ENCODE measurements at regions not wholly inside any gene's neighbourhood (a gene's known extent, or its start where the extent isn't known, plus 50 kb on each side); places are given as distances from the start of the nearest gene placed in this dataset.

DNA sequence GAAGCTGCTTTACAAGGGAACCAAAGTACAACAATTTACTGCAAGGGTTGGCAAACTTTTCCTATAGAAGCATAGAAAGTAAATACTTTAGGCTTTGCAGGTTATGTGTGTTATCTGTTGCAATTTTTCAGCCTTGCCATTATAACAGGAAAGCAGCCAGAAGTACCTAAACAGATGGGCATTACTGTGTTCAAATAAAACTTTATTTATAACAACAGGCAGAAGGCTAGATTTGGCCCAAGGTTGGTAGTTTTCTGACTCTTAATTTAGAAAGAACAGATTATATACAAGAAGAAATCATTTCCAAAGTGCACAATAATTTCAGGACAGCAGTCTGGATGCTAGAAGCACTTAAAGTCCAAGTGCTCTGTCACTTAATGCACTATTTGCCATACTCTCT, 307.1 kb downstream of the ANKRD7 start:
- H3K4me3 ChIP-seq (ENCODE audit: low read depth, low read length), result no peak overlapping the region
- TF ChIP-seq, protein P1, sequence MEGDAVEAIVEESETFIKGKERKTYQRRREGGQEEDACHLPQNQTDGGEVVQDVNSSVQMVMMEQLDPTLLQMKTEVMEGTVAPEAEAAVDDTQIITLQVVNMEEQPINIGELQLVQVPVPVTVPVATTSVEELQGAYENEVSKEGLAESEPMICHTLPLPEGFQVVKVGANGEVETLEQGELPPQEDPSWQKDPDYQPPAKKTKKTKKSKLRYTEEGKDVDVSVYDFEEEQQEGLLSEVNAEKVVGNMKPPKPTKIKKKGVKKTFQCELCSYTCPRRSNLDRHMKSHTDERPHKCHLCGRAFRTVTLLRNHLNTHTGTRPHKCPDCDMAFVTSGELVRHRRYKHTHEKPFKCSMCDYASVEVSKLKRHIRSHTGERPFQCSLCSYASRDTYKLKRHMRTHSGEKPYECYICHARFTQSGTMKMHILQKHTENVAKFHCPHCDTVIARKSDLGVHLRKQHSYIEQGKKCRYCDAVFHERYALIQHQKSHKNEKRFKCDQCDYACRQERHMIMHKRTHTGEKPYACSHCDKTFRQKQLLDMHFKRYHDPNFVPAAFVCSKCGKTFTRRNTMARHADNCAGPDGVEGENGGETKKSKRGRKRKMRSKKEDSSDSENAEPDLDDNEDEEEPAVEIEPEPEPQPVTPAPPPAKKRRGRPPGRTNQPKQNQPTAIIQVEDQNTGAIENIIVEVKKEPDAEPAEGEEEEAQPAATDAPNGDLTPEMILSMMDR (IDR thresholded peaks at IDR 0.05; ENCODE audit: low read depth, low read length), result no peak

DNA sequence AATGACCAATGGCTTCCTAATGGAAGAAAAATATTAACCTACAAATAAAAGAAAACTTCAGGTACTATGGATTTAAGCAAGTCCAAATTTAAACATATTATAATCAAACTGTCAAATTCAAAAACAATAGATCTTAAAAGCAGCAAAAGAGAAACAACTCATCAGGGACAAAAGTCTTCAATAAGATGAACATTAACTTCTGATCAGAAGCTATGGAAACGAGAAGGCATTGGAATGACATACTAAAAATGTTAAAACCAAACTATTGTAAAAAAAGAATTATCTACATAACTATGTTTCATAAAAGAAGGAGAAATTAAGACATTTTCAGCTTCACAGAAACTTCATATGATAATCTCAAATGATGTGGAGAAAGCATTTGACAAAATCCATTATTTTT, 334.7 kb downstream of the ANKRD7 start:
- TF ChIP-seq, protein P1 (IDR thresholded peaks at IDR 0.05; ENCODE audit: low read depth, low read length), result no peak
- H3K4me3 ChIP-seq (ENCODE audit: low read depth, low read length), result no peak overlapping the region

DNA sequence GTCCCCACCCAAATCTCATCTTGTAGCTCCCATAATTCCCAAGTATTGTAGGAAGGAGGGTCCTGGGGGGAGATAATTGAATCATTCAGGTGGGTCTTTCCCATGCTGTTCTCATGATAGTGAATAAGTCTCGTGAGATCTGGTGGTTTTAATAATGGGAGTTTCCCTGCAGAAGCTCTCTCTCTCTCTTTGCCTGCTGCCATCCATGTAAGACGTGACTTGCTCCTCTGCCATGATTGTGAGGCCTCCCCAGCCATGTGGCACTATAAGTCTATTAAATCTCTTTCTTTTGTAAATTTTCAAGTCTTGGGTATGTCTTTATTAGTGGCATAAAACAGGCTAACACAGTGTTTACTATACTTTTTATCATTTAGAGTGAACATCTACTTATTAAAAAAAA, 338.8 kb downstream of the ANKRD7 start:
- H3K4me3 ChIP-seq (ENCODE audit: low read depth, low read length), result no peak overlapping the region
- TF ChIP-seq, protein P1 (IDR thresholded peaks at IDR 0.05; ENCODE audit: low read depth, low read length), result no peak

DNA sequence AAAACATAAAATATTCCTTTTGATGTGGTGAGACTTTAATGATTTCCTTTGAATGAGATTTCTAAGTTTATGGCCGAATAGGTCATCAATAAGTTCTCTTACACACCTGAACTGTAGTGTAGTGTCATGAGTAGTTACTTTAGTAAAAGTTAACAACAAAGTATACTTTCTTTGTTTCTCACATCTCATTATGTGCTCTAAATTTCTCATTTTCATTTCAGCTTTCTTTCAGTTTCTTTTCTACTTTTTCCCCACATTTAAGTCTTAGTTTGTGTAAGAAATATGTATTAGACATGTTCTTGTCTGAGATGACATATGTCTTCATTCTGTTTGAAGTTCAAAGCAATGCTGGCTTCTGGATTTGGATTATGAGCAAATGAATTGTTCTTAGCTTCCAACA, 348.1 kb downstream of the ANKRD7 start:
- TF ChIP-seq, protein P1 (IDR thresholded peaks at IDR 0.05; ENCODE audit: low read depth, low read length), result no peak
- H3K4me3 ChIP-seq (ENCODE audit: low read depth, low read length), result no peak overlapping the region

DNA sequence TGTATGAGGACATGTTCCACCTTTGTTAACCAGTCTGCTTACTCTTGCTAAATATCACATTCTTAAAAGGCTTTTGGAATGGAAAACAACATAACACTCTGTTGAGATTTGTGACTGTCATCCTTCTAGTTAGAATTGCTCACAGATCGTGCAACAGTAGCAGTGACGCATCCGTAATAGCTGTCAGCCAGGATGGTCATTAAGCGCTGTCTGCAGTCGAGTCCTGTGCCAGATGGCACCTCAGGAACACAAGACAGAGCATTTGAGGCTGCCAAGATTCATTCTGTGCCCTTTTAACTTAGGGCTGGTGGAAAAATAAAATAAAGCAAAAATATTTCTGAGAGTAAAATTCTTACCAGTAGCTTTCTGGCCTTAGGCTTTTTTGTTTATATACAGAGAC, 348.6 kb downstream of the ANKRD7 start:
- H3K4me3 ChIP-seq (ENCODE audit: low read depth, low read length), result no peak overlapping the region
- TF ChIP-seq, protein P1 (IDR thresholded peaks at IDR 0.05; ENCODE audit: low read depth, low read length), result no peak

DNA sequence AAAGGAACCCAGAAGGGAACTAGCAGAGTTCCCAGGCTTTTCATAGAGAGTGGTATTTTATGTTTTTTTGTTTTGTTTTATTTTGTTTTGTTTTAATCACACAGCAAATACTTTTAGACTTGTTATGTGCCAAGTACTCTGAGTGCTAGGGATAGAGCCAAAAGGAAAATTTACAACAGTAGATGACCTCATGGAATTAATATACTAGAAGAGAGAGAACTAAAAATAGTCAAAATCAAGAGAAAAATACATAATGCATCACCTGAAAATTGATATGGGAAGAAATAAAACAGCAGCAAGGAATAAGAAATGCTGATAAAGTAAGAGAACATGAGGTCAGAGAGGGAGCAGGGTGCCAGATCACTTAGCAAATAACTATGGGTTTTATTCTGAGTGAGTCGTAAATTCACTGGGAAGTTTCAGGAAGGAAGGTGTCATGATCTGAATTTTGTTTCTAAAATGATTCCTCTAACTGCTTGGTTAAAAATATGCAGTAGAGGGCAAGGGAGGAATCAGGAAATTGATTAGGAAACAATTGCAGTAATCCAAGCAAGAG, 351.0 kb downstream of the ANKRD7 start:
- no peak overlapping the region for H3K4me3 ChIP-seq (ENCODE audit: low read depth, low read length)
- TF ChIP-seq, protein P1 (IDR thresholded peaks at IDR 0.05; ENCODE audit: low read depth, low read length), result no peak

DNA sequence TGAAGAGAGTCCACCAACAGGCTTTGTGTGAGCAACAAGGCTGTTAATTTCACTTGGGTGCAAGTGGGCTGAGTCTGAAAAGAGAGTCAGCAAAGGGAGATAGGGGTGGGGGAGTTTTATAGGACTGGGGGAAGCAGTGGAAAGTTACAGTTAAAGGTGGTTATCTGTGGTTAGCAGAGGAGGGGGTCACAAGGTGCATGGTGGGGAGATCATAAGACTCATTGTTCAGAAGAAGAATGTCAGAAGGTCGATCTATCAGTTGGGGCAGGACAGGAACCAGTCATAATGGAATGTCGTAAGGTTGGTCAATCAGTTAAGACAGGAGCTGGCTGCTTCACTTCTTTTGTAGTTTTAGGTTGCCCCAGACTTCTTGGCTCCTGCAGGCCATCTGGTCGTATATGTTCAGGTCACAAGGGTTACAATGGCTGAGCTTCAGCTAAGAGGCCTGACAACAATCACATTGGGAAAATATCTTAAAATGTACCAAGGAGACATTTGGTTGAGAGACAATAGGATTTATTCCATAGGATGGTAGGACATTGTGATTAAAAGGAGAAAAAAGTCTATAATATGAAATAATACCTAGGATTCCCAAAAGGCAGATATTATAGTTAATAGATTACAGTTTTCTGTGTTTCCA, 356.4 kb downstream of the ANKRD7 start:
- no peak overlapping the region for H3K4me3 ChIP-seq (ENCODE audit: low read depth, low read length)
- TF ChIP-seq, protein P1 (IDR thresholded peaks at IDR 0.05; ENCODE audit: low read depth, low read length), result no peak
